WTC11 (cell line): ENCODE measurements at regions not wholly inside any gene's neighbourhood (a gene's known extent, or its start where the extent isn't known, plus 50 kb on each side); places are given as distances from the start of the nearest gene placed in this dataset.

ENCODE experiments used
- CBFB ChIP-seq: sonication (generic); formaldehyde crosslinking; IDR thresholded peaks from 2 replicates; pipeline ENCODE4 v1.8.1; 2022; ENCODE audit warnings: mild to moderate bottlenecking, low read depth, missing genetic modification reagents
- CTCF ChIP-seq: fragments of 200-600 bp; IDR thresholded peaks from 2 replicates; pipeline ENCODE4 v1.8.0; 2022; ENCODE audit warnings: antibody characterized with exemption
- PRDM15 ChIP-seq: sonication (generic); formaldehyde crosslinking; IDR thresholded peaks from 2 replicates; pipeline ENCODE4 v1.8.0; 2022; ENCODE audit warnings: missing genetic modification reagents
- ZNF138 ChIP-seq: sonication (generic); formaldehyde crosslinking; conservative IDR thresholded peaks from 2 replicates; pipeline ENCODE4 v1.8.1; 2022; ENCODE audit warnings: mild to moderate bottlenecking, moderate library complexity, missing genetic modification reagents
- ZNF232 ChIP-seq: sonication (generic); formaldehyde crosslinking; IDR thresholded peaks from 2 replicates; pipeline ENCODE4 v1.8.0; 2022; ENCODE audit warnings: mild to moderate bottlenecking, missing genetic modification reagents

GRCh38 chr22:22770280-22770871, 117.2 kb upstream of the IGLL5 start:
- TF ChIP-seq ZNF138 (CRISPR knock-in tag) (no peak), ZNF232 (no peak), PRDM15 (CRISPR knock-in tag) (no peak), CBFB (no peak), CTCF (peak; percentile 73; the same call in 1 of the 2 replicates)
